MM.1S (cell line): ENCODE measurements at regions not wholly inside any gene's neighbourhood (a gene's known extent, or its start where the extent isn't known, plus 50 kb on each side); places are given as distances from the start of the nearest gene placed in this dataset.

Source experiments
- DNase-seq: peaks from one replicate; pipeline ENCODE4 v3.0.0-alpha.2; 2015
- H2AFZ ChIP-seq: fragments of 300-600 bp; sonication (generic); 2 replicates; pipeline ENCODE4 v1.6.0; 2016; ENCODE audit warnings: antibody characterized with exemption, low read length
- H3F3A ChIP-seq: fragments of 300-600 bp; sonication (generic); 2 replicates; pipeline ENCODE4 v1.6.1; 2016; ENCODE audit warnings: mild to moderate bottlenecking, antibody characterized with exemption, low read length, moderate library complexity, mixed read lengths; ENCODE audit not compliant: insufficient read depth
- H3K27ac ChIP-seq: fragments of 300-600 bp; sonication (generic); 2 replicates; pipeline ENCODE4 v1.5.1; 2016; ENCODE audit warnings: mild to moderate bottlenecking, low read length
- H3K27me3 ChIP-seq: fragments of 300-600 bp; sonication (generic); replicated peaks from 2 replicates; pipeline ENCODE4 v1.6.0; 2016; ENCODE audit warnings: low read length; ENCODE audit not compliant: insufficient read depth
- H3K36me3 ChIP-seq: fragments of 300-600 bp; sonication (generic); replicated peaks from 2 replicates; pipeline ENCODE4 v1.6.1; 2016; ENCODE audit warnings: mild to moderate bottlenecking, low read length, mixed read lengths; ENCODE audit not compliant: insufficient read depth
- H3K4me1 ChIP-seq: fragments of 300-600 bp; sonication (generic); 2 replicates; pipeline ENCODE4 v1.6.1; 2016; ENCODE audit warnings: low read length, mixed read lengths
- H3K4me2 ChIP-seq: fragments of 300-600 bp; sonication (generic); 2 replicates; pipeline ENCODE4 v1.6.0; 2016; ENCODE audit warnings: low read depth, low read length
- H3K4me3 ChIP-seq: fragments of 300-600 bp; sonication (generic); 2 replicates; pipeline ENCODE4 v1.5.1; 2016; ENCODE audit warnings: low read length, mixed read lengths
- H3K79me2 ChIP-seq: fragments of 300-600 bp; sonication (generic); 2 replicates; pipeline ENCODE4 v1.6.1; 2016; ENCODE audit warnings: mixed run types, low read length, mixed read lengths
- H3K9ac ChIP-seq: fragments of 300-600 bp; sonication (generic); 2 replicates; pipeline ENCODE4 v1.6.1; 2016; ENCODE audit warnings: low read length, mixed read lengths
- H3K9me2 ChIP-seq: fragments of 300-600 bp; sonication (generic); replicated peaks from 2 replicates; pipeline ENCODE4 v1.6.1; 2016; ENCODE audit warnings: mild to moderate bottlenecking, low read length, mixed read lengths; ENCODE audit not compliant: insufficient read depth
- H3K9me3 ChIP-seq: fragments of 300-600 bp; sonication (generic); replicated peaks from 2 replicates; pipeline ENCODE4 v1.6.1; 2016; ENCODE audit warnings: mild to moderate bottlenecking, low read length, mixed read lengths; ENCODE audit not compliant: insufficient read depth
- H4K20me1 ChIP-seq: fragments of 300-600 bp; sonication (generic); 2 replicates; pipeline ENCODE4 v1.6.1; 2016; ENCODE audit warnings: mild to moderate bottlenecking, low read length, moderate library complexity, mixed read lengths; ENCODE audit not compliant: insufficient read depth
- EZH2 ChIP-seq: fragments of 300-600 bp; sonication (generic); optimal IDR thresholded peaks from 2 replicates; pipeline ENCODE3; 2017; ENCODE audit warnings: low read depth, mild to moderate bottlenecking, antibody characterized with exemption, low read length, mixed read lengths
- EZH2phosphoT487 ChIP-seq: fragments of 300-600 bp; sonication (generic); IDR thresholded peaks from 2 replicates; pipeline ENCODE4 v1.6.1; 2018; ENCODE audit warnings: antibody characterized with exemption, low read length
- TF ChIP-seq, protein P1 (sequence below): fragments of 300-600 bp; sonication (generic); IDR thresholded peaks from 2 replicates; pipeline ENCODE4 v1.5.1; 2016; ENCODE audit warnings: antibody characterized with exemption, low read length, mixed read lengths

DNA sequence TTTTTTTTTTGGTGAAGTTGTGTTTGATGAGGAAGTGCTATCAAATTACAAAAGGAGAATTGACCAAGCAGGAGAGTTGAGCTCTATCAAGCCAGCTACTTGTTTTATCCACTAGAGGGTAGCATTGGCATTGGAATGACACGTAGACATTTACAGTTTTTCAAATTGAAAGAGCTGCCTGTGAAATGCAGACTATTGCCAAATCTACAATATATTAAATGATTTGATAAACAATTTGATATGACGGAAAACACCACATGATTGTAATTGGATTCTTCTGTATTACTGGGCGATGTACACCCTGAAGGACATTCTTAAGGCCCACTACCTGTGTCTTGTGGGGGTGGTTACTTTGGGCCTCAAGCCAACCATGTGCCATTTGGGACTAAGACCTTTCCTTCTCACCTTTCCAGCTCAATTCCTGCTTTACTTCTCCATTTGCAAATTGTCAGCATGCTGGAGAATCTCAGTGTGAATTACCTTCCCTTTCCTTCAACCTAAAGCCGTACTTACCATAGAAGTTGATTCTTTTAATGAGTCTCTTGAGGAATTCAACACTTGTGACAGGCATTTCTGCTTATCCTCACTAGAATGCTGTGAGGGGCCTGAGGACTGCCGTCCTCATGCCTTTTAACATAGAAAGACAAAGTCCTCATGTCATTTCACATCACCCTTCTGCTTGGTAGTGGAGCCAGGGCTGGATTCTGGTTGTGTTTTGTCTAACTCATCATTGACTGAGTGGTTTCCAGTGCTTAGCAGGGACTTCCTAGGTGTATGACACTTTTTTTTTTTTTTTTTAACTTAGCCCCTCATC lies 134.8 kb upstream of the THUMPD2 start:
- no peak overlapping the region for H3K4me2 ChIP-seq
- no peak overlapping the region for H3K9ac ChIP-seq
- H3F3A ChIP-seq: no peaks in the 10 kb centered on the region
- H2AFZ ChIP-seq: no peak overlapping the region
- no peaks in the 10 kb centered on the region for H3K27me3 ChIP-seq
- H3K4me3 ChIP-seq: no peak overlapping the region
- H4K20me1 ChIP-seq: no peaks in the 10 kb centered on the region
- peak; percentile 67 for DNase-seq
- TF ChIP-seq EZH2phosphoT487: no peak
- TF ChIP-seq, protein P1, sequence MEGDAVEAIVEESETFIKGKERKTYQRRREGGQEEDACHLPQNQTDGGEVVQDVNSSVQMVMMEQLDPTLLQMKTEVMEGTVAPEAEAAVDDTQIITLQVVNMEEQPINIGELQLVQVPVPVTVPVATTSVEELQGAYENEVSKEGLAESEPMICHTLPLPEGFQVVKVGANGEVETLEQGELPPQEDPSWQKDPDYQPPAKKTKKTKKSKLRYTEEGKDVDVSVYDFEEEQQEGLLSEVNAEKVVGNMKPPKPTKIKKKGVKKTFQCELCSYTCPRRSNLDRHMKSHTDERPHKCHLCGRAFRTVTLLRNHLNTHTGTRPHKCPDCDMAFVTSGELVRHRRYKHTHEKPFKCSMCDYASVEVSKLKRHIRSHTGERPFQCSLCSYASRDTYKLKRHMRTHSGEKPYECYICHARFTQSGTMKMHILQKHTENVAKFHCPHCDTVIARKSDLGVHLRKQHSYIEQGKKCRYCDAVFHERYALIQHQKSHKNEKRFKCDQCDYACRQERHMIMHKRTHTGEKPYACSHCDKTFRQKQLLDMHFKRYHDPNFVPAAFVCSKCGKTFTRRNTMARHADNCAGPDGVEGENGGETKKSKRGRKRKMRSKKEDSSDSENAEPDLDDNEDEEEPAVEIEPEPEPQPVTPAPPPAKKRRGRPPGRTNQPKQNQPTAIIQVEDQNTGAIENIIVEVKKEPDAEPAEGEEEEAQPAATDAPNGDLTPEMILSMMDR: peak; percentile 80
- H3K36me3 ChIP-seq: no peaks in the 10 kb centered on the region
- H3K9me3 ChIP-seq: no peaks in the 10 kb centered on the region
- no peak overlapping the region for H3K27ac ChIP-seq
- H3K4me1 ChIP-seq: no peaks in the 10 kb centered on the region
- H3K9me2 ChIP-seq: no peaks in the 10 kb centered on the region
- H3K79me2 ChIP-seq: no peaks in the 10 kb centered on the region

DNA sequence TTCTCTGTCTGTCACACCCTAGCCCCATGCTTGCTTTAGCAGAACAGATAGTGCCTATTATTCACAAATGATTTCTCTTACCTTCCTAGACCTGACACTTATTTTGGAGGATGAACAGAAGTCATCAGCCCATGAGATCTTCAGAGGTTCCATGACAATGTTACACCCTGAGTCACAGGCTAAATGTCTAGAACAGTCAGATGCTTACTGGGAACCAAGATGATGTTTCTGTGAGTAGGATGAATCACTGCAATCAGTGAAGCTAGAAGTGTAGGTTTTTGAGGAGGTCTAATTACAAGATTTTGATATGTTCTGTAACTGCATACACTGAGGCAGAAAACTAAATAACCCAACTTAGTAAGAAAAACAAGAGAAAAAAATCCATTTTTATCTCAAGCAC lies 123.0 kb upstream of the THUMPD2 start:
- Histone ChIP-seq H3K36me3 (no peaks in the 10 kb centered on the region), H3K9me2 (no peaks in the 10 kb centered on the region), H3K9me3 (no peaks in the 10 kb centered on the region), H3K4me1 (no peaks in the 10 kb centered on the region), H3K4me2 (no peak overlapping the region), H2AFZ (no peak overlapping the region), H3K4me3 (no peak overlapping the region), H3K9ac (no peak overlapping the region), H4K20me1 (no peaks in the 10 kb centered on the region), H3F3A (no peaks in the 10 kb centered on the region), H3K79me2 (no peaks in the 10 kb centered on the region), H3K27me3 (no peaks in the 10 kb centered on the region), H3K27ac (no peak overlapping the region)
- TF ChIP-seq, protein P1: no peak
- TF ChIP-seq EZH2phosphoT487: no peak
- TF ChIP-seq EZH2: no peak
- no peak for DNase-seq

DNA sequence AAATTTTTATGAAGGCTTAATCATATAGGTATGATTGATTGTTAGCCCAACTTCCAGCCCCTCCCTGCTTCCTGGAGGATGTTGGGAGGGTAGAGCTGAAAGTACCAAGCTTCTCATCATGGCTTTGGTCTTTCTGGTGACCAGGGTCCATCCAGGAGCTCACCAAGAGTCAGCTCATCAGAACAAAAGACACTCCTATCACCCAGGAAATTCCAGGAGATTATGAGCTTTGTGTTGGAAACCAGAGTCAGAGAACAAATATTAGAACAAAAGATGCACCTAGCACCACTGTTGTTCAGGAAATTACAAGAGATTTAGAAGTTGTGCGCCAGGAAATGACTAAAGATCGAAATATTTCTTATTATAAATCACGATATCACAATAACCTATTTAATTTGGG lies 119.9 kb upstream of the THUMPD2 start:
- no peak overlapping the region for H3K27ac ChIP-seq
- H3K9ac ChIP-seq: no peak overlapping the region
- H3K79me2 ChIP-seq: no peaks in the 10 kb centered on the region
- H3K9me2 ChIP-seq: no peaks in the 10 kb centered on the region
- no peaks in the 10 kb centered on the region for H4K20me1 ChIP-seq
- no peak overlapping the region for H3K4me3 ChIP-seq
- H3K9me3 ChIP-seq: no peaks in the 10 kb centered on the region
- H3K27me3 ChIP-seq: no peaks in the 10 kb centered on the region
- no peak overlapping the region for H2AFZ ChIP-seq
- no peaks in the 10 kb centered on the region for H3K4me1 ChIP-seq
- H3K4me2 ChIP-seq: no peak overlapping the region
- H3F3A ChIP-seq: no peaks in the 10 kb centered on the region
- no peaks in the 10 kb centered on the region for H3K36me3 ChIP-seq
- TF ChIP-seq EZH2phosphoT487 (no peak), EZH2 (no peak)
- TF ChIP-seq, protein P1: no peak
- DNase-seq: no peak
